Medulla oblongata (tissue), 1 donor: ENCODE measurements at regions not wholly inside any gene's neighbourhood (a gene's known extent, or its start where the extent isn't known, plus 50 kb on each side); places are given as distances from the start of the nearest gene placed in this dataset.

Experiments
- DNase-seq: peaks from one replicate; pipeline ENCODE4 v3.0.0-alpha.2; 2015; ENCODE audit errors: extremely low spot score

GRCh38 chr1:75079538-75080290 lies 54.5 kb upstream of the LHX8 start:
- DNase-seq, result no peak

DNA sequence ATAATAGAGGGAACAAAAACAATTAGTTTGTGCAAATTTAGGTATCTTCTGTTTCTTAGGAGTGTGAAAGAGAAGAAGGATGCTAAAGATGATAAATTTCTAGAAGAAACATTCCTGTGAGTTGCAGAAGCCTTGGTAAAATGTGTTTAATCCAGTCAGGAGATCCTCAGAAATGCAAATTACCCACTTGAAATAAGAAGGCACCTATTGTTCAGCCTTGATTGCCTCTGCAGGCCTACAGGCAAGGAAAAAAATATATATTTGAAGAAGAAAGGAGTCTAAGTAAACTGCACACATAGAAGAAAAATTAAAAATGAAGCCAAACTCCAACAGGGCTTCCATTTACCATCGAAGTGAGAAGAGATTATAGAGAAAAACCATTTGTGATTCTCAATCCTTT lies 51.0 kb upstream of the LHX8 start:
- DNase-seq, result no peak

DNA sequence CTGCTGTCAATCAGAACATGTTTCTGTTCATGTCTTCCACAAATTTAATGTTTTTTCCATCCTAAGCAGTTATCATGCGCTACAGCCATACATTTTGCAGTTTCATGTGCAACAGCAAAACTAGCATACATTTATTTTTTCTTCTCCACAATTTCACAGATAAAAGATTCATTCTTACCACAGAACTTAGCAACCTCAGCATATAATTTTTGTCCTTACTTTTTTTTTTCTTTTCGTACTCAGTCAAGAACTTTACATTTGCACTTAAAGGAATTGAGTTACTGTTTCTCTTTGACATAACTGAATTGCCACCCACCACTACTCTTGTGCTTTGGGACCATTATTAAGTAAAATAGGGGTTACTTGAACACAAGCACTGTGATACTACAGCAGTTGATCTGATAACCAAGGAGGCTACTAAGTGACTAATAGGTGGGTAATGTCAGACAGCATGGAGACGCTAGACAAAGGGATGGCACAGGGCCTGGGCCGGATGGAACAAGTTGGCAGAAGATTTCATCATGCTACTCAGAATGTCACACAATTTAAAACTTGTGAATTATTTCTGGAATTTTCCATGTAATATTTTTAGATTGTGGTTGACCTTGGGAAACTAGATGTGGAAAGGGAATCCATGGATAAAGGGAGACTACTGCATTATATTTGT lies 50.2 kb upstream of the LHX8 start:
- DNase-seq, result no peak
